Midbrain (tissue), 1 donor: ENCODE measurements at regions not wholly inside any gene's neighbourhood (a gene's known extent, or its start where the extent isn't known, plus 50 kb on each side); places are given as distances from the start of the nearest gene placed in this dataset.
A peak's percentile ranks its signal among the peaks of the same experiment; 100 is the strongest.

ENCODE experiments used
- DNase-seq: peaks from one replicate; lab custom pipeline; 2025; lab: John Stamatoyannopoulos, UW

DNA sequence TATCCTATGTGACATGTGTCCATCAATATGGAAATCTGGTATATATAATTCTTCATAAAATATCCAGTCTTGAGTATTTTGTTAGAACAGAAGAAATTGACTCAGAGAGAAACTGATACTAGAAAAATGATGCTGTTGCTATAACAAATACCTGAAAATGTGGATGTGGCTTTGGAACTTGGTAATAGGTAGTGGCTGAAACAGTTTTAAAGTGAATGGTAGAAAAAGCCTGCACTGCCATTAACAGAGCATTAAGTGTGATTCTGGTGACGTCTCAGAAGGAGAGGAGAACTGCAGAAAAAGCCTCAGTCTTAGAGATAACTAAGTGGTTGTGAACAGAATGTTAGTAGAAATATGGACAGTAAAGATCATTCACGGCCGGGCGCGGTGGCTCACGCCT lies 634.9 kb upstream of the ZNF608 start:
- DNase-seq: no peak

DNA sequence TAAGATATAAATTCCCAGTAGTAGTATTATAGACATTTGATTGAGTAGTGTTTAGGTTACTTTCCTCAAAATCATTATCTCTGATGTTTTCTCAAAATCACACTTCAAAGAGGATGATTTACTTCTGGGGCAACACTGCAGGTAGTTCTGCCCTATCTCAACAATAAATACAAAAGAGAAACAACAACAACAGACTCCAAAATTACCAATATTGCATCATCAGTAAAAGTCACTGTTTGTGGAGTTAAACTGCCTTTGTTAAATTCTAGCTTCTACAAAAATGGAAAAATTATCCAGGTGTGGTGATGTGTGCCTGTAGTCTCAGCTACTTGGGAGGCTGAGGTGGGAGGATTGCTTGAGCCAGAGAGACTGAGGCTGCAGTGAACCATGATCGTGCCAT lies 637.6 kb upstream of the ZNF608 start:
- no peak for DNase-seq

- DNase-seq: no peak
Observed at GRCh38 chr5:125390326-125390725, 643.9 kb upstream of the ZNF608 start.

DNA sequence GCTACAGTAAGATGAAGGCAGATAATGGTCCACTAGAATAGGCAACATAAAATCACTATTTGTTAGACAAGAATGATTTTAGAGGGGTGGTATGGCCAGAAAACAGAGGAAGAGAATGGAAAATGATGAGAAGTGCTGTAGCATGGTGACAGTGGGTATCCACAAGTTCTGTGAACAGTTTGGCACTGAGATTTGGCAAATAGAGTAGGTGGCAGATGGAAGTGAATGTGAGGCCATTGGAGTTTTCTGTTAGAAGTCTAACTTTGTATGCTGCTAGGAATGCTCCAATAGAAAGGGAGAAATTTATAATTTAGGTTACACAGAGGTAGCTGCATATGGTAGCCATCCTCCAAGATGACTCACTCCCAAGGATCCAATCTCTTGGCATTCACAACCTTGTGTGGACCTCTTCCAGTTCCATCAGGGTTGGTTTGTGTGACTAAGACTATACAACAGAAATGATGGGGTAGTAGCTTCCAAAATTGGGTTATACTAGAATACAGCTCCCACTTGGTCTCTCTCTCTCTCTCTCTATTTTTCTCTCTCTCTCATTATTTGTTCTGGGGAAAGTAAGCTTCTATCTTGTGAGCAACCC lies 646.9 kb upstream of the ZNF608 start:
- DNase-seq: no peak

GRCh38 chr5:125394661-125395280 lies 648.3 kb upstream of the ZNF608 start:
- DNase-seq: no peak

DNA sequence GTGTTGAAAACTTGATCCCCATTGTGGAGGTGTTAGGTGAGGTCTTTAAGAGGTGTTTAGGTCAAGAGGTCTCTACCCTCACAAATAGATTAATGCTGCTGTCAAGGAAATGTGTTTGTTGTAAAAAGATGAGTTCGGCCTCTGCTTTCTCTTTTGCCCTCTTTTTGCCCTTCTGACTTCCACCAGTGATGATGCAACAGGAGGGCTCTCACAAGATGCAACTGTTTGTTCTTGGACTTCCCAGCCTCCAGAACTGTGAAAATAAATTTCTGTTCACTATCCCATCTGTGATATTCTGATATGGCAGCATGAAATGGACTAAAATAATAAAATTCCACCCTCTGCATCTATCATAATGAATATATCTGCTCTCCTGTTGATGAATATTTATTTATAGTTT lies 650.0 kb upstream of the ZNF608 start:
- no peak for DNase-seq

- no peak for DNase-seq
Observed at GRCh38 chr5:125398466-125398865, 652.0 kb upstream of the ZNF608 start.

- DNase-seq: no peak
Observed at GRCh38 chr5:125399885-125400284, 653.4 kb upstream of the ZNF608 start.

DNA sequence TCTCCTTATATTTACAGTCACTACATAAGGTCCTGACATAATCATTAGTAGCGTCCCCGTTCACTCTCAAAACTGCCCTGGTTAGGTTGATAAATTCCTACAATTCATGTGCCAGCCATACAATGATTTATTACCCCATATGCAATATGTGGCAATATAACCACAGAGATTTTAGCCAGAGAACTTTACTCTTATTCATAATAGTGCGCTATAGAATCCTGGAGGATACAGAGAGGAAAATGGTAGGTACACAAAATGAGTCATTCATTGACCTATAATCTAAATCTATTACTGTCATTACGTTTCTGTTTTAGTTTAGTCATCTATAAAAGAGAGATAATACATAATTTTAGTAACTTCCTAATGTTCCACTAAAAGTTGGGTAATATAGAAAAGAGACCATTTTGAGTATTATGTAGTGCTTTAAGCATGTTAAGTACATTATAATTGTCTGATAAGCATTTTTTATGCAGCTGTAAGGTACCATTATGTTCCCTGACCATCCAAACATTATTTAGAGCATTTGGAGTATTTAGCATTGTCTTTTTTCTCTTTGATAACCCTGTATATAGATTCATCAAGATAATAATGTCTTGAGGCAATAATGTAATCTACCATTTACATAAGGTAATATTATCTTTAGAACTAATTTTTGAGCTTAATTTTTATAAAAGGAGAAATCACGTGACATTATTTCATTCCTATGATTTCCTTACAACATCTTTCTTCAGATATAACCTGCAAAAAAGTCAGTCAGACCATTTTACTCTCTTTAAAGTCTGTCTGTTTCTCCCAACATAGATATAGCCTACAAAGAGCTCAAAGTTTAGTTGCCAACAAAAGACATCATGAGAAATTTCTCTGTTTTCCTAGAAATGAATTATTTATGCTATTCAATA lies 655.5 kb upstream of the ZNF608 start:
- no peak for DNase-seq

- DNase-seq: no peak
Observed at GRCh38 chr5:125402787-125403186, 656.3 kb upstream of the ZNF608 start.

GRCh38 chr5:125404056-125404455 lies 657.6 kb upstream of the ZNF608 start:
- no peak for DNase-seq

- DNase-seq: no peak
Observed at GRCh38 chr5:125408448-125409233, 662.2 kb upstream of the ZNF608 start.

GRCh38 chr5:125409234-125409860 lies 662.9 kb upstream of the ZNF608 start:
- DNase-seq: peak; percentile 44

DNA sequence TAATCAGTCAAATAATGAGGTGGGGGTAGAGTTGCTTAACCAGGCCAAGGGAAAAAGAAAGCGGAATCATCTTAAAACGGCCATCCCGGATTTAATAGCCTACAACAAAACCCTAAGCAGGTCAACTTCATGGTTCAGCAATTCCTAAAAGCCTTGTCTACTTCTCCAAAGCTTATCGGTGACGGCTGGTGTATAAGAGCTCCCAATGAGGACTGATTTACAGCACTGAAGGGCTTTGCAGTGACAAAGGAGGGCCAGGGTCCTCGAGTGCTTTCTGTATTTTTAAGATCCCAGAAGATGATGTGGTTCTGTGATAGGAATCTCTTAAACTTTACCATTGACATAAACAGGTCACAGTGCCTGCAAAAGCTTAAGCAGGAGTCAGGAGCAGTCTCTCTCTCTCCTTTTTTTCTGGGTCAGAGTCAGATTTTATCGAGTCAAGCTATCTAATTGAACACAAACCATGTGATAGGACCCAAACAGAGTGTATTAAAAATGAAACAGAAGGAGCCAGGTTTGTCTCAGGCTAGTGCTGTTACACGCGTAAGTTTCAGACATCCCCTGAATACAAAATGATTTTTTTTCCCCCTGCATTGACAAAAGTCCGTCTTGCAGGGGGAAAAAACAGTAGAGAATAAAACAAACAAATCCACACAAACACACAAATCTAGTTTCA lies 663.6 kb upstream of the ZNF608 start:
- DNase-seq: peak; percentile 71

GRCh38 chr5:125410537-125411070 lies 664.2 kb upstream of the ZNF608 start:
- peak; percentile 71 for DNase-seq

GRCh38 chr5:125411071-125411743 lies 664.8 kb upstream of the ZNF608 start:
- peak; percentile 57 for DNase-seq

DNA sequence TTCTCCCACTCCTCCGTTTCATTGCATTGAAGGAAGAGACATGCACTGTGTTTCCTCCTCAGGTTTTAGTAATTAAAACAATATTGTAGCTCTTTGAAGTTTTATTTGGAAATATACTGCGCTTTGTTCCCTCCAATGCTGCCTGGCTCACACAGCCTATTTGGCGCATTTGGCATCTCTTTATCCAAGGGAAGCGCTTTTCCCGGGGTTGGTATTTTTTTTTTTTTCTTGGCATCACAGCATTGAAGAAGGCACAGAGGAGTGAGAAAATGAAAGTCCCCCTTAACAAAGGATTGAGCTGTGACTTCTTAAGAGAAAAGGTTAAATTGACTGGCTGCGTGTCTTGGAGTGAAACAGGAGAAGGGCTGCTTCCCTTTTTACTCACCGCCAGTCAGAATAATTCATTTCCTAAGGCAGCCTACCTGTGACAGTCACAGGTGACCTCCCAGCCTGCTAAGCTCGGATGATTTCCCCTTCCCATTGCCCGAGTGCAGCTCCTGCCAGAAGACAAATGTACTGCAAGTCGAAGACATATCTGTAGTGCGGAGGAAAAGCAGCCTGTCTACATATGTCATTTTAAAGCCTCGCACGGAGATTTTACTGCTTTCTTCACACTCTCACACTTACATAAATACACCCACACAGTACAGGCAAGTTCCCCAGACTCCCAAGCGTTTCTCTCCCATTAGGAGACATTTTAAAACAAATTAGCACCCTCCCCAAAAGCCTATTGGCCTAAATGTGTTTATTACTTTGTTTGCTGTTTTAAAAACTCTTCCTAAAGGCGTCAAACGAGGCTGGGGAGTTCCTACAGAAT lies 665.5 kb upstream of the ZNF608 start:
- peak; percentile 62 for DNase-seq

DNA sequence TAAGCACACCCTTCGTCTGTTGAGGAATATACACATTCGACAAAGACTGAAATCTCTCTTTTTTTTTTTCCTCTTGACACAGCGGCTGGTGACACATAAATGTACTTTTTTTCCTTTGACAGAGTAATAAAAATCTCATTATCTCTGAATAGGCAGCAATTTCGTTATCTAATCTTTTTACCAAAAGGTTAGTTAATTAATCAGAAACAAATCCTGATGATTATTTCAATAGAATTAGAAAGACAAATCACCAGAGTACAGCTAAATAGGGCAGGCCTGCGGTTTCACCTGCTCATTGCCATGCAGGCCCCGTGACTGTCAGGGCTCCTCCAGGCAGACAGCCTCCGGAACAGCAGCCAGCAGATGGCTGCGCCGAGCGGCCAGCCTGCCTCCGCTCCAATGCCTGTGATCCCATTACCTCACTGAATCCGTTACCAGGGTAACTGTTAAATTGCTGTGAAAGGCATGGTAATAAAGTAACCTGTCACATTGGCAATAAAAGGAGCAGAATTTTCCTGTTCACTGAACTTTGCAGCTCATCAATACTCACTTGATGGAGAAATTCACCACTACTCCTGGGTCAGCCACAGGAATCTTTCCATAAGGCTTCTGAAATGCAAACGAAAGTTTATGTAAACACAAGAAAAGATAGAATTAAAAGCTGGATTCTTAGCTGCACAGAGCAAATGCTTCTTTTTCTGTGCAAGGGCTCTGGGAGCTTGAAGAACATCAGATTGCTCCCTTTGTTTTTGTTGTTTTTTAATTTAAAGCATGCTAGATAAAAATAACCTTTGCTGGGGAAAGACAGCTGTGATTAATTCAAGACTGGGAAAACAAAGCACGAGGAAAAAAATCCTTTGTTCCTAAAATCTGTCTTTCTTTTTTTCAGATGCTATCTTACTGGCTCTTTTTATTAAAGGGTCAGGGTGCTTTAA lies 666.4 kb upstream of the ZNF608 start:
- DNase-seq: peak; percentile 86
